HG03066 (cell line): ENCODE measurements at regions not wholly inside any gene's neighbourhood (a gene's known extent, or its start where the extent isn't known, plus 50 kb on each side); places are given as distances from the start of the nearest gene placed in this dataset.

Source experiments
- ATAC-seq: cut with Tn5 transposase; IDR thresholded peaks from one replicate; pipeline ENCODE4 v1.9.1; 2021; ENCODE audit warnings: low read depth; ENCODE audit not compliant: unreplicated experiment

- ATAC-seq: no peak
Measured at GRCh38 chr6:94130478-94130877, 711.1 kb upstream of the EPHA7 start.

GRCh38 chr6:94129926-94130325 lies 710.6 kb upstream of the EPHA7 start:
- ATAC-seq: no peak

- no peak for ATAC-seq
Measured at GRCh38 chr6:94127716-94128115, 708.4 kb upstream of the EPHA7 start.

GRCh38 chr6:94124333-94124732 lies 705.0 kb upstream of the EPHA7 start:
- no peak for ATAC-seq

GRCh38 chr6:94121094-94121493 lies 701.7 kb upstream of the EPHA7 start:
- ATAC-seq: no peak

GRCh38 chr6:94099072-94099471 lies 679.7 kb upstream of the EPHA7 start:
- ATAC-seq: no peak

- no peak for ATAC-seq
Measured at GRCh38 chr6:94095961-94096360, 676.6 kb upstream of the EPHA7 start.

GRCh38 chr6:94089941-94090340 lies 670.6 kb upstream of the EPHA7 start:
- no peak for ATAC-seq

- ATAC-seq: no peak
Measured at GRCh38 chr6:94088870-94089269, 669.5 kb upstream of the EPHA7 start.

- no peak for ATAC-seq
Measured at GRCh38 chr6:94074764-94075163, 655.4 kb upstream of the EPHA7 start.

- ATAC-seq: no peak
Measured at GRCh38 chr6:94071835-94072234, 652.5 kb upstream of the EPHA7 start.

GRCh38 chr6:94065707-94066337 lies 646.5 kb upstream of the EPHA7 start:
- no peak for ATAC-seq

- ATAC-seq: no peak
Measured at GRCh38 chr6:94052749-94053148, 633.4 kb upstream of the EPHA7 start.

- no peak for ATAC-seq
Measured at GRCh38 chr6:94050515-94050914, 631.2 kb upstream of the EPHA7 start.

- ATAC-seq: no peak
Measured at GRCh38 chr6:94049001-94049400, 629.6 kb upstream of the EPHA7 start.

- ATAC-seq: no peak
Measured at GRCh38 chr6:94045099-94045829, 625.9 kb upstream of the EPHA7 start.

GRCh38 chr6:94041945-94042709 lies 622.8 kb upstream of the EPHA7 start:
- no peak for ATAC-seq

GRCh38 chr6:94036024-94036423 lies 616.7 kb upstream of the EPHA7 start:
- no peak for ATAC-seq

- no peak for ATAC-seq
Measured at GRCh38 chr6:94027374-94027773, 608.0 kb upstream of the EPHA7 start.

GRCh38 chr6:94026575-94026974 lies 607.2 kb upstream of the EPHA7 start:
- no peak for ATAC-seq

GRCh38 chr6:94005835-94006234 lies 586.5 kb upstream of the EPHA7 start:
- no peak for ATAC-seq

GRCh38 chr6:93992976-93993375 lies 573.6 kb upstream of the EPHA7 start:
- no peak for ATAC-seq
